Neuron (in vitro differentiated cells): ENCODE measurements at regions not wholly inside any gene's neighbourhood (a gene's known extent, or its start where the extent isn't known, plus 50 kb on each side); places are given as distances from the start of the nearest gene placed in this dataset.

Source experiments
- H2AFZ ChIP-seq: one replicate; pipeline ENCODE4 v1.6.1; 2013; ENCODE audit warnings: low read depth, mild to moderate bottlenecking, inconsistent platforms, low read length, moderate library complexity
- H3K27me3 ChIP-seq: one replicate; pipeline ENCODE4 v1.6.1; 2013; ENCODE audit warnings: low read length; ENCODE audit not compliant: insufficient read depth
- H3K36me3 ChIP-seq: one replicate; pipeline ENCODE4 v1.6.1; 2013; ENCODE audit warnings: low read length; ENCODE audit not compliant: insufficient read depth
- H3K4me1 ChIP-seq: one replicate; pipeline ENCODE4 v1.6.1; 2013; ENCODE audit warnings: low read length; ENCODE audit not compliant: insufficient read depth
- H3K4me3 ChIP-seq: 2 replicates; pipeline ENCODE4 v1.5.1; 2013; ENCODE audit warnings: mild to moderate bottlenecking, low read length, moderate library complexity
- H3K9me3 ChIP-seq: one replicate; pipeline ENCODE4 v1.6.1; 2013; ENCODE audit warnings: low read length

DNA sequence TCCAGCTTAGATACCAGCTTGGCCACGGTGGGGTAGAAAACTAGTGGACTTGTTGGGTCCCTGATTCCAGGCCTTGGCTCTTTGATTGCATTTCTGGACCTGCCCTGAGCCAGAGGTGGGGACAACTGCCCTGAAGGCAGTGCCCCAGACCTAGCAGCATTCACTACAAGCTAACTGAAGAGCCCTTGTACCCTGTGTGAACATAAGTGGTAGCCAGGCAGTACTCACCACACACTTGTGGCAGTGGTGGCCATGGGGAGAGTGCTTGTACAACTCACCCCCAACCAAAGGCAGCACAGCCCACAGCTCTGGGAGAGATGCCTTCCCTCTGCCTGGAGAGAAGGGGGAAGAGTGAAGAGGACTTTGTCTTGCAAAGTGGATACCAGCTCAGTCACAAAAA, 177.3 kb upstream of the NAALADL2 start:
- H3K27me3 ChIP-seq = no peaks in the 10 kb centered on the region
- H3K36me3 ChIP-seq = no peaks in the 10 kb centered on the region
- no peaks in the 10 kb centered on the region for H3K4me1 ChIP-seq
- peaks cover 2% of the 10 kb centered on the region for H3K9me3 ChIP-seq
- no peak overlapping the region for H3K4me3 ChIP-seq
- no peak overlapping the region for H2AFZ ChIP-seq

GRCh38 chr3:174685796-174686195, 173.3 kb upstream of the NAALADL2 start:
- Histone ChIP-seq H3K4me1 (no peaks in the 10 kb centered on the region), H2AFZ (no peak overlapping the region), H3K9me3 (peaks cover 2% of the 10 kb centered on the region), H3K27me3 (no peaks in the 10 kb centered on the region), H3K36me3 (no peaks in the 10 kb centered on the region), H3K4me3 (no peak overlapping the region)

- Histone ChIP-seq H3K4me1 (peaks cover 3% of the 10 kb centered on the region), H3K9me3 (no peaks in the 10 kb centered on the region), H2AFZ (no peak overlapping the region), H3K27me3 (no peaks in the 10 kb centered on the region), H3K36me3 (no peaks in the 10 kb centered on the region), H3K4me3 (no peak overlapping the region)
Measured at GRCh38 chr3:174697310-174697709, 161.8 kb upstream of the NAALADL2 start.

GRCh38 chr3:174700736-174701135, 158.4 kb upstream of the NAALADL2 start:
- Histone ChIP-seq H3K36me3 (no peaks in the 10 kb centered on the region), H3K27me3 (no peaks in the 10 kb centered on the region), H3K4me3 (no peak overlapping the region), H3K4me1 (peaks cover 3% of the 10 kb centered on the region), H2AFZ (no peak overlapping the region), H3K9me3 (no peaks in the 10 kb centered on the region)

GRCh38 chr3:174710612-174711011, 148.5 kb upstream of the NAALADL2 start:
- H3K36me3 ChIP-seq = no peaks in the 10 kb centered on the region
- no peaks in the 10 kb centered on the region for H3K4me1 ChIP-seq
- H3K4me3 ChIP-seq = no peak overlapping the region
- H3K27me3 ChIP-seq = no peaks in the 10 kb centered on the region
- no peak overlapping the region for H2AFZ ChIP-seq
- H3K9me3 ChIP-seq = no peaks in the 10 kb centered on the region

DNA sequence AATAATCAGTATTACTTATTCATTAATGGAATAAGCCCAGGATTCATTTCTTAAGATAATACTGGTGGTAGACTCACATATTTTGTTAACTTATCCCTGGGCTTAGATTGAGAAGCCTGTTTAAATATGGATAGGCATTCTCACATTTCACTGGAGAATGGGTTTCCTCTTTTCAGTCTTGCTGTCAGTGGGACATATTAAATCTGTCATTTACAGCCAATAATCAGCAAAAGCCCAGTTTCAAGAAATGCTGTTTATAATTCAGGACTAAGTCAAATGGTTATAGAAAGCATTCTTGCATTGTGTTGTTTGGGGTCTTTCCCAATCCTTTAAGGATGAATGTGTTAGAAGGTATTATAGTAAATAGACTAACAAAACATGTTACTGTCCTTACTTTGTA, 143.7 kb upstream of the NAALADL2 start:
- Histone ChIP-seq H3K36me3 (no peaks in the 10 kb centered on the region), H3K4me3 (no peak overlapping the region), H3K27me3 (no peaks in the 10 kb centered on the region)

GRCh38 chr3:174716956-174717505, 142.1 kb upstream of the NAALADL2 start:
- no peak overlapping the region for H3K4me3 ChIP-seq
- H3K4me1 ChIP-seq = peaks cover 4% of the 10 kb centered on the region
- H3K27me3 ChIP-seq = no peaks in the 10 kb centered on the region
- no peak overlapping the region for H2AFZ ChIP-seq
- no peaks in the 10 kb centered on the region for H3K36me3 ChIP-seq
- H3K9me3 ChIP-seq = no peaks in the 10 kb centered on the region

More for the DNA sequence above, 143.7 kb upstream of the NAALADL2 start:
- Histone ChIP-seq H3K9me3 (no peaks in the 10 kb centered on the region), H3K4me1 (peaks cover 4% of the 10 kb centered on the region), H2AFZ (no peak overlapping the region)

DNA sequence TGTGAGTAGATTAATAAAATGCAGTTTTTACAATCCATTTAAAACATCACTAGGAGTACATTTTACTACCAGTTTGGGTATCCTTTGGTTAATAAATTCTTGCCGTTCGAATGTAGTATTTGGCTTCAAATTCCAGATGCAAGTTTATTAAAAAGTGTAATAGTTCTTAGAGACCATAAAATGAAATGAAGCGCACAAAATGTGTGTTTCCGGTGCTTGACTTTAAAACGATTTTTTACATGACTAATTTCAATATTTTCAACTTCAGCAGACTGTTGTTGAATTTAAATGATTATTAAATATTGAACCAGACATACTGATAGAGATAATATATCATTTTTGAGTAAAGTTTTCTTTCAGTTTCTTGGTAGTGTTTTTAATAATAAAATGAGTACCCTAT, 138.4 kb upstream of the NAALADL2 start:
- Histone ChIP-seq H3K9me3 (no peaks in the 10 kb centered on the region), H2AFZ (no peak overlapping the region), H3K4me3 (no peak overlapping the region), H3K27me3 (no peaks in the 10 kb centered on the region), H3K36me3 (no peaks in the 10 kb centered on the region), H3K4me1 (peaks cover 4% of the 10 kb centered on the region)

DNA sequence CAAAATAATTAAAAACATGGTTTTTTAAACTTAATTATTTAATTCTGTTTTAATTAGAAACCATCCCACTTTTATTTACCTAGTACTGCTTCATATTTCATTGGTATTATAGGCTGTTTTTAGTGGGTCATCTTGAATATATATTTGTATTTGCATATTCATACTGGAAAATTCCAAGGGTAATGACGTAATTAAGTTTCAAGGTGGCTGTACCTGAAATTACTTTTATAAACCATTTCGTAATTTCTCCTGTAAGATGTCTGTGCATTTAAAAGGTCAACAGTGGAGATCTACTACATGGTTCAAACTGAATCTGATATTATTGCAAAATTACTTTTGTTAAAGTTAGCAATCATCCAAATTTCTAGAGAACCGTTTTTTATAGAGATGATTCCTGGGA, 133.8 kb upstream of the NAALADL2 start:
- Histone ChIP-seq H3K4me1 (no peaks in the 10 kb centered on the region), H3K36me3 (no peaks in the 10 kb centered on the region), H3K9me3 (no peaks in the 10 kb centered on the region), H3K4me3 (no peak overlapping the region), H3K27me3 (no peaks in the 10 kb centered on the region), H2AFZ (no peak overlapping the region)

DNA sequence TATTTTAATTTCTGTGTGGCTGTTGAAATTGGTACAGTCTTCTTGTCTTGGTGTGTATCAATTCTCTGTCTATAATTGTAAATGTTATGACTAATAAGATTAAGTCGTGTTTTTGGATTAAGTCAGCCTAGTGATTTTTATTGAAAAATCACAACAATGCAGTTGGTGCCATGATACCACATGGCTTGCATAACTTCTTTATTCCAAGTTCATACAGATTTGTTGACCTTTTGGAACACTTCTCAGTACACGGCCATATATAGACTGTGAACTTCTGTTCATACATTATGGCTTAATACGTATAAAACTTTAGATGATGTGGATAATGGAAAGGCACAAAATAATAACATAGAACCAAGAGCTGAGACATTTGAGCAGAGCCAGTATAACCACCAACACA, 121.2 kb upstream of the NAALADL2 start:
- H2AFZ ChIP-seq = no peak overlapping the region
- H3K4me1 ChIP-seq = no peaks in the 10 kb centered on the region
- no peaks in the 10 kb centered on the region for H3K36me3 ChIP-seq
- H3K9me3 ChIP-seq = no peaks in the 10 kb centered on the region
- H3K27me3 ChIP-seq = no peaks in the 10 kb centered on the region
- no peak overlapping the region for H3K4me3 ChIP-seq

DNA sequence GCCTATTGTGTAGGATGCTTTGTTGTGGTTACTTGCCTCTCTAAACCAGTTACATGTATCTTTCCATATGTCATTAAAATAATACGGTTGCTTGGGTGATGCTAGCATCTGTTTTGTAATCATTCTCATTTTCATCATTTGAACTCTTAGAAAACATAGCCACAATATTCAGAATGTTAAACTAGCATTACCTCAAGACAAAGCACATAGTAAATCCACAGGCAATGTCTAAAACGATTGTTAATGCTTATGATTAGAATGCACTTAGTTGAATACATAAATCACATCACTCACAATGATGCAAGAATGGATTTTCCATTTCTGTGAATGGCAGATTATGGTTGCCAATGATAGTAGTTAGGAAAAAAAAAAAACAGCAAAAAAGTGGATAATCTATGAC, 110.0 kb upstream of the NAALADL2 start:
- Histone ChIP-seq H3K9me3 (no peaks in the 10 kb centered on the region), H3K4me1 (no peaks in the 10 kb centered on the region), H3K36me3 (no peaks in the 10 kb centered on the region), H3K4me3 (no peak overlapping the region), H3K27me3 (no peaks in the 10 kb centered on the region), H2AFZ (no peak overlapping the region)

DNA sequence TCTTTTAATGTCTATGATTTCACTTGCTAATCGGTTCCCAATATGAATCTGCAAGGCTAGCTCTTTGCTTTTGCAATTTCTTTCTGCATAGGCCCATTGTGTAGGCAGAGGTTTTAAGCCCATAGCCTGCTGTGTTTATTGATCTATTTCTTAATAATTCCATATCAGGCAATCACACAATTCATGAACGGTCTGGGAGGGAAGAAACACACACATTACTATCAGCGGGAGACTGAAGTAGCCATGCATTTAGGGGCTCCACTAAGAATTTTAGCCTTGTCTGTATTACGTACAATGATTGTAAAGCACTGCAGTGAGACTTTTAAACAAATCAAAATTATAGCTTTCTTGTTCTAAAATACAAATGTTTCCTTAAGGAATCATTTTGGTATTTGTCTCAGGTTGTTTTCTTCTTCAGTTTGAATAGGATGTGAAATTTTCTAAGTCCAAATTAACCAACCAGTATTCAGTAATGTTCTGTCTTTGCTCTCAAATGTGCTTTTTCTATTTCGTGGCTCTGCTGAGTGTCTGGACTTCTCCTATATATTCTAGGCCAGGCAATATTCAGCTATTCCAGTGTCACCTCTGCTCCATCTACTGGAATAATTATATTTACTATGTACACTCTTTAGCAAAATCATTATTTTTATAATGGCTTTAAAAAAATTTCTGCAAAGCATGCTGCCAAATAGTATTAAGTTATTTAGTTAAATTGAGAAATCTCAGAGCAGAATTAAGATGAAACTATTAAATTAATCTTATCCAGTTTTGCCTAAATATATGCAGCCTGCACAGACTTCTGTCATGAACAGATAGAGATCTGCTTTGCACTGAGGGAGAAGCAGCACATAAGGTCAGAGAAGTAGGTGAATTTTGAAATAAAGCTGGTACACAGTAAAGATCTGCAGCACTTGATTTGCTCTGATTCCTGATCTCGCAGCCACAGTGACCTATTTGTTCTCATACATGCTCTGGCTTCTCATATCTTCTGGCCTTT, 103.0 kb upstream of the NAALADL2 start:
- H2AFZ ChIP-seq = no peak overlapping the region
- H3K36me3 ChIP-seq = no peaks in the 10 kb centered on the region
- H3K27me3 ChIP-seq = no peaks in the 10 kb centered on the region
- H3K4me3 ChIP-seq = no peak overlapping the region
- H3K9me3 ChIP-seq = no peaks in the 10 kb centered on the region
- H3K4me1 ChIP-seq = no peaks in the 10 kb centered on the region

GRCh38 chr3:174758943-174759342, 100.2 kb upstream of the NAALADL2 start:
- Histone ChIP-seq H3K27me3 (no peaks in the 10 kb centered on the region), H3K9me3 (no peaks in the 10 kb centered on the region), H2AFZ (no peak overlapping the region), H3K36me3 (no peaks in the 10 kb centered on the region), H3K4me1 (no peaks in the 10 kb centered on the region), H3K4me3 (no peak overlapping the region)
